PC-9 (cell line): ENCODE measurements at regions not wholly inside any gene's neighbourhood (a gene's known extent, or its start where the extent isn't known, plus 50 kb on each side); places are given as distances from the start of the nearest gene placed in this dataset.

Source experiments
- CTCF ChIP-seq: fragments of 200-600 bp; sonication (generic); conservative IDR thresholded peaks from 2 replicates; pipeline ENCODE4 v1.6.1; 2017; ENCODE audit warnings: mixed run types, antibody characterized with exemption, mild to moderate bottlenecking, moderate library complexity
- EZH2 ChIP-seq: fragments of 200-600 bp; sonication (generic); IDR thresholded peaks from 2 replicates; pipeline ENCODE4 v1.8.0; 2017; ENCODE audit warnings: antibody characterized with exemption, low read depth

- peak; percentile 58 for TF ChIP-seq CTCF
- TF ChIP-seq EZH2: no peak
Observed at GRCh38 chr6:85756982-85757381, 114.3 kb upstream of the SYNCRIP start.
